CD14-positive monocyte (primary cell): ENCODE measurements at regions not wholly inside any gene's neighbourhood (a gene's known extent, or its start where the extent isn't known, plus 50 kb on each side); places are given as distances from the start of the nearest gene placed in this dataset.
"Not testable (repeated sequence)": the region's sequence is repeated elsewhere in the genome, so short reads cannot be mapped to it uniquely, and the experiment has no call there.

Experiments used
- DNase-seq, 3 donors: peaks; one replicate each; pipeline ENCODE4 v3.0.0-alpha.2; 2011 to 2022
- H2AFZ ChIP-seq: 2 replicates; pipeline ENCODE4 v1.6.0; 2012; ENCODE audit warnings: mild to moderate bottlenecking, low read depth, low read length, inconsistent platforms; ENCODE audit not compliant: insufficient read depth, poor library complexity, severe bottlenecking
- H3K27ac ChIP-seq, 2 donors: 1 replicate in 1 of 2; 2 replicates in 1 of 2; pipeline ENCODE4 v1.5.1; 2012 to 2013; ENCODE audit warnings: low read length in 2 of 2, control low read depth in 1 of 2, inconsistent platforms in 1 of 2, low read depth in 1 of 2, mild to moderate bottlenecking in 1 of 2
- H3K27me3 ChIP-seq, 2 donors: one replicate each; pipeline versions ENCODE4 v1.6.0 to v1.6.1; 2011 to 2013; ENCODE audit warnings: low read length in 2 of 2; ENCODE audit not compliant: control insufficient read depth in 2 of 2, insufficient read depth in 2 of 2
- H3K36me3 ChIP-seq, 2 donors: replicated peaks in 1 of 2; 1 replicate in 1 of 2; 2 replicates in 1 of 2; pipeline versions ENCODE4 v1.5.1 to v1.6.1; 2012 to 2013; ENCODE audit warnings: low read length in 2 of 2, control low read depth in 1 of 2, inconsistent platforms in 1 of 2, mild to moderate bottlenecking in 1 of 2; ENCODE audit not compliant: insufficient read depth in 2 of 2, control insufficient read depth in 1 of 2
- H3K4me1 ChIP-seq, 2 donors: 1 replicate in 1 of 2; 2 replicates in 1 of 2; pipeline versions ENCODE4 v1.5.1 to v1.6.1; 2012 to 2013; ENCODE audit warnings: low read length in 2 of 2, control low read depth in 1 of 2, inconsistent platforms in 1 of 2, mild to moderate bottlenecking in 1 of 2, moderate library complexity in 1 of 2; ENCODE audit not compliant: insufficient read depth in 2 of 2, control insufficient read depth in 1 of 2
- H3K4me2 ChIP-seq: replicated peaks from 2 replicates; pipeline ENCODE3; 2012; ENCODE audit warnings: low read length, moderate library complexity, mild to moderate bottlenecking; ENCODE audit not compliant: poor library complexity, severe bottlenecking; ENCODE audit errors: extremely low read depth
- H3K4me3 ChIP-seq, 3 experiments: fragments of 200-600 bp in 1 of 3; sonication (generic) in 1 of 3; replicated peaks in 1 of 3; 1 replicate in 2 of 3; 2 replicates in 1 of 3; pipeline ENCODE4 v1.5.1; 2011 to 2013; ENCODE audit warnings: low read length in 3 of 3, mild to moderate bottlenecking in 3 of 3, control low read depth in 2 of 3, low read depth in 2 of 3, inconsistent platforms in 1 of 3, moderate library complexity in 1 of 3
- H3K79me2 ChIP-seq: 2 replicates; pipeline ENCODE4 v1.6.0; 2012; ENCODE audit warnings: mild to moderate bottlenecking, control low read depth, inconsistent platforms, low read length, moderate library complexity; ENCODE audit not compliant: insufficient read depth
- H3K9ac ChIP-seq: 2 replicates; pipeline ENCODE4 v1.6.0; 2017; ENCODE audit warnings: low read length, mild to moderate bottlenecking; ENCODE audit not compliant: insufficient read depth, poor library complexity, severe bottlenecking
- H3K9me3 ChIP-seq, 2 donors: replicated peaks in 1 of 2; 1 replicate in 1 of 2; 2 replicates in 1 of 2; pipeline versions ENCODE4 v1.5.1 to v1.6.1; 2012 to 2013; ENCODE audit warnings: low read length in 2 of 2, control low read depth in 1 of 2; ENCODE audit not compliant: control insufficient read depth in 1 of 2, insufficient read depth in 1 of 2
- H4K20me1 ChIP-seq: 2 replicates; pipeline ENCODE4 v1.6.0; 2012; ENCODE audit warnings: mild to moderate bottlenecking, low read length, control low read depth, moderate library complexity; ENCODE audit not compliant: insufficient read depth
- H3K27ac Mint-ChIP-seq, 7 donors: one replicate each; pipeline ENCODE4 v1.8.0; 2020; ENCODE audit warnings: mild to moderate bottlenecking in 7 of 7, mixed read lengths in 7 of 7, moderate library complexity in 6 of 7, inconsistent platforms in 2 of 7
- H3K27me3 Mint-ChIP-seq, 3 donors: one replicate each; pipeline ENCODE4 v1.8.0; 2021 to 2022; ENCODE audit warnings: low read depth in 3 of 3, mild to moderate bottlenecking in 3 of 3, mixed read lengths in 3 of 3, moderate library complexity in 3 of 3, inconsistent platforms in 1 of 3
- H3K36me3 Mint-ChIP-seq, 2 donors: one replicate each; pipeline ENCODE4 v1.8.0; 2020; ENCODE audit warnings: mixed read lengths in 2 of 2, inconsistent platforms in 1 of 2, mild to moderate bottlenecking in 1 of 2
- H3K4me1 Mint-ChIP-seq: one replicate; pipeline ENCODE4 v1.8.0; 2020; ENCODE audit warnings: mild to moderate bottlenecking, mixed read lengths
- H3K4me3 Mint-ChIP-seq, 2 donors: one replicate each; pipeline ENCODE4 v1.8.0; 2020; ENCODE audit warnings: mild to moderate bottlenecking in 2 of 2, mixed read lengths in 2 of 2, moderate library complexity in 1 of 2
- H3K9me3 Mint-ChIP-seq, 7 donors: one replicate each; pipeline ENCODE4 v1.8.0; 2020 to 2022; ENCODE audit warnings: mixed read lengths in 7 of 7, mild to moderate bottlenecking in 6 of 7, moderate library complexity in 6 of 7, inconsistent platforms in 2 of 7
- WGBS: methylation state at CpG from one replicate; pipeline ENCODE4 v1.1.5; 2013; ENCODE audit warnings: missing lambda C conversion rate; ENCODE audit not compliant: insufficient coverage; 5-methylcytosine and 5-hydroxymethylcytosine counted together
- intact Hi-C, 2 donors: fragments of 100-400 bp; cut with micrococcal nuclease; formaldehyde crosslinking; loops; one replicate each; pipeline versions ENCODE4 v1.15.0 to v1.15.1; 2023
- TF ChIP-seq, protein P1 (sequence below): fragments of 200-600 bp; IDR thresholded peaks from one replicate; pipeline ENCODE4 v1.8.0; 2022; ENCODE audit warnings: antibody characterized with exemption, mild to moderate bottlenecking

GRCh38 chr5:8561224-8561840 lies 692.4 kb downstream of the MTRR start:
- H3K27ac Mint-ChIP-seq = no peak overlapping the region
- no peaks in the 10 kb centered on the region for H3K9me3 ChIP-seq
- TF ChIP-seq, protein P1, sequence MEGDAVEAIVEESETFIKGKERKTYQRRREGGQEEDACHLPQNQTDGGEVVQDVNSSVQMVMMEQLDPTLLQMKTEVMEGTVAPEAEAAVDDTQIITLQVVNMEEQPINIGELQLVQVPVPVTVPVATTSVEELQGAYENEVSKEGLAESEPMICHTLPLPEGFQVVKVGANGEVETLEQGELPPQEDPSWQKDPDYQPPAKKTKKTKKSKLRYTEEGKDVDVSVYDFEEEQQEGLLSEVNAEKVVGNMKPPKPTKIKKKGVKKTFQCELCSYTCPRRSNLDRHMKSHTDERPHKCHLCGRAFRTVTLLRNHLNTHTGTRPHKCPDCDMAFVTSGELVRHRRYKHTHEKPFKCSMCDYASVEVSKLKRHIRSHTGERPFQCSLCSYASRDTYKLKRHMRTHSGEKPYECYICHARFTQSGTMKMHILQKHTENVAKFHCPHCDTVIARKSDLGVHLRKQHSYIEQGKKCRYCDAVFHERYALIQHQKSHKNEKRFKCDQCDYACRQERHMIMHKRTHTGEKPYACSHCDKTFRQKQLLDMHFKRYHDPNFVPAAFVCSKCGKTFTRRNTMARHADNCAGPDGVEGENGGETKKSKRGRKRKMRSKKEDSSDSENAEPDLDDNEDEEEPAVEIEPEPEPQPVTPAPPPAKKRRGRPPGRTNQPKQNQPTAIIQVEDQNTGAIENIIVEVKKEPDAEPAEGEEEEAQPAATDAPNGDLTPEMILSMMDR = no peak

GRCh38 chr5:8561854-8562253 lies 692.9 kb downstream of the MTRR start:
- Histone ChIP-seq H4K20me1 (no peaks in the 10 kb centered on the region), H2AFZ (no peak overlapping the region), H3K4me1 (no peaks in the 10 kb centered on the region), H3K79me2 (no peaks in the 10 kb centered on the region), H3K9ac (no peak overlapping the region), H3K9me3 (no peaks in the 10 kb centered on the region), H3K36me3 (no peaks in the 10 kb centered on the region), H3K4me3 (no peak overlapping the region), H3K27me3 (no peaks in the 10 kb centered on the region), H3K27ac (no peak overlapping the region), H3K4me2 (no peak overlapping the region)
- peaks cover 0 to 3% (median 2%) of the 10 kb centered on the region in 3 donors for H3K27me3 Mint-ChIP-seq
- no peak overlapping the region for H3K27ac Mint-ChIP-seq
- DNase-seq = no peak
- H3K36me3 Mint-ChIP-seq = no peaks in the 10 kb centered on the region
- H3K4me1 Mint-ChIP-seq = no peaks in the 10 kb centered on the region
- TF ChIP-seq, protein P1 = no peak
- no peak overlapping the region for H3K4me3 Mint-ChIP-seq
- peaks cover 0 to 4% (median 0%) of the 10 kb centered on the region in 7 donors for H3K9me3 Mint-ChIP-seq
- intact Hi-C loops = no loop called here

More at GRCh38 chr5:8561224-8561840, 692.4 kb downstream of the MTRR start:
- H3K9ac ChIP-seq = no peak overlapping the region
- no peak overlapping the region for H3K4me3 ChIP-seq
- Mint-ChIP-seq H3K27me3 (peaks cover 0 to 3% (median 2%) of the 10 kb centered on the region in 3 donors), H3K9me3 (peaks cover 0 to 4% (median 0%) of the 10 kb centered on the region in 7 donors), H3K4me1 (no peaks in the 10 kb centered on the region), H3K4me3 (no peak overlapping the region), H3K36me3 (no peaks in the 10 kb centered on the region)
- H3K36me3 ChIP-seq = no peaks in the 10 kb centered on the region
- intact Hi-C loops = no loop called here
- H3K79me2 ChIP-seq = no peaks in the 10 kb centered on the region
- no peaks in the 10 kb centered on the region for H3K4me1 ChIP-seq
- H4K20me1 ChIP-seq = no peaks in the 10 kb centered on the region
- no peak for DNase-seq
- no peak overlapping the region for H3K27ac ChIP-seq
- no peaks in the 10 kb centered on the region for H3K27me3 ChIP-seq
- no peak overlapping the region for H3K4me2 ChIP-seq
- no CpG with 5 or more reads among the region's 3 CpGs for WGBS
- H2AFZ ChIP-seq = no peak overlapping the region

DNA sequence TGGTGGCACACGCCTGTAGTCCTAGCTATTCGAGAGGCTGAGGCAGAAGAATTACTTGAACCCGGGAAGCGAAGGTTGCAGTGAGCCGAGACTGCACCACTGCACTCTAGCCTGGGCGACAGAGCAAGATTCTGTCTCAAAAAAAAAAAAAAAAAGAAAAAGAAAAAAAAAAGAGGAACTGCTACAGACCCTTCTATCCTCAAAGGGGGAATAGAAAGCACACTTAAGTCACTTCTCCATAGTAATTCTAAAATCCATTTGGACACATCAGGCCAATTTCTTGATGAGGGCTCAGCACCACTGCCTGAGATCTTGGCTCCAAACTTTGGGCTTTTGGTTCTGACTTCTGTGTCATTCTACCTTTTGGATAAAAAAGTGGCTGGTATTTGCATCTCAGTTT lies 694.6 kb downstream of the MTRR start:
- DNase-seq, intact Hi-C loops, H3K4me1 Mint-ChIP-seq, H3K27ac Mint-ChIP-seq, H3K27me3 ChIP-seq, H3K27ac ChIP-seq, H3K9ac ChIP-seq, H3K79me2 ChIP-seq, H4K20me1 ChIP-seq, H3K9me3 Mint-ChIP-seq, H3K4me3 ChIP-seq, H3K4me1 ChIP-seq, H3K4me3 Mint-ChIP-seq, H3K4me2 ChIP-seq, H2AFZ ChIP-seq, H3K27me3 Mint-ChIP-seq, H3K36me3 Mint-ChIP-seq, H3K36me3 ChIP-seq, H3K9me3 ChIP-seq: not testable (repeated sequence)
- 100% methylated on average over 4 of the region's 6 CpGs for WGBS
